H7 (cell line): ENCODE measurements at regions not wholly inside any gene's neighbourhood (a gene's known extent, or its start where the extent isn't known, plus 50 kb on each side); places are given as distances from the start of the nearest gene placed in this dataset.

Experiments used
- DNase-seq: peaks from one replicate; pipeline ENCODE4 v3.0.0; 2012
- H3K27me3 ChIP-seq: 2 replicates; pipeline ENCODE4 v1.6.0; 2011; ENCODE audit warnings: mild to moderate bottlenecking, low read length; ENCODE audit not compliant: control insufficient read depth, insufficient read depth
- H3K36me3 ChIP-seq: replicated peaks from 2 replicates; pipeline ENCODE4 v1.5.1; 2011; ENCODE audit warnings: low read length; ENCODE audit not compliant: control insufficient read depth, insufficient read depth
- H3K4me3 ChIP-seq: 2 replicates; pipeline ENCODE4 v1.5.1; 2011; ENCODE audit warnings: low read depth, mild to moderate bottlenecking, control low read depth, low read length, moderate library complexity; ENCODE audit not compliant: insufficient read depth

GRCh38 chr9:105828171-105828570 is 133.8 kb downstream of the TMEM38B start:
- no peak overlapping the region for H3K4me3 ChIP-seq
- no peaks in the 10 kb centered on the region for H3K27me3 ChIP-seq
- no peak for DNase-seq
- no peaks in the 10 kb centered on the region for H3K36me3 ChIP-seq

DNA sequence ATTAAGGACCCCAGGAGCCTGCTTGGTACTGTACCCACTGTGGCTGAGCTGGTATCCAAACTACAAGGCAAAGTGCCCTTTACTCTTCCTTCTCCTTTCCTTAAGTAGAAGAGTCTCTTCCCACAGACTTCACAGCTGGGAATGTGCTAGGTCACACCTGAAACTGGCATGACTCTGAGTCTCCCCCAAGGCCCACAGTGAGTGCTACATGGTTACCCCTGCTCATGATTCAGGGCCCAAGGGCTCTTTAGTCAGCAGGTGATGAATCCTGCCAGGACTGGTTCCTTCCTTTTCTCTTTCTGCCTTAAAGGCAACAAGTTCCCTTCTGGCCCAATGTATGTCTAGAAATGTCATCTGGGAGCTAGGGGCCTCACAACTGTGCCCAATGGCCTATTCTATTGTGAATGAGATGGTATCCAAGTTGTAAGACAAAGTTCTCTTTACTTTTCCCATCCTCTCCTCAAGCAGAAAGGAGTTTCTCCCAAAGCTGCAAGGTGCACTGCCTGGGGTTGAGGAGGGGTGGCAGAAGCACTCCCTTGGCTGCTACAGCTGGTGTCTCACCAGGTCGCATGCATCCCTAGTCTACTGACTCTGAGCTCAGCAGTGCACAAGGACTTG is 134.4 kb downstream of the TMEM38B start:
- no peak for DNase-seq
- H3K4me3 ChIP-seq, result no peak overlapping the region
- no peaks in the 10 kb centered on the region for H3K27me3 ChIP-seq
- H3K36me3 ChIP-seq, result no peaks in the 10 kb centered on the region

- no peaks in the 10 kb centered on the region for H3K36me3 ChIP-seq
- DNase-seq, result no peak
- no peak overlapping the region for H3K4me3 ChIP-seq
- H3K27me3 ChIP-seq, result no peaks in the 10 kb centered on the region
Measured at GRCh38 chr9:105830461-105830860, 136.1 kb downstream of the TMEM38B start.

DNA sequence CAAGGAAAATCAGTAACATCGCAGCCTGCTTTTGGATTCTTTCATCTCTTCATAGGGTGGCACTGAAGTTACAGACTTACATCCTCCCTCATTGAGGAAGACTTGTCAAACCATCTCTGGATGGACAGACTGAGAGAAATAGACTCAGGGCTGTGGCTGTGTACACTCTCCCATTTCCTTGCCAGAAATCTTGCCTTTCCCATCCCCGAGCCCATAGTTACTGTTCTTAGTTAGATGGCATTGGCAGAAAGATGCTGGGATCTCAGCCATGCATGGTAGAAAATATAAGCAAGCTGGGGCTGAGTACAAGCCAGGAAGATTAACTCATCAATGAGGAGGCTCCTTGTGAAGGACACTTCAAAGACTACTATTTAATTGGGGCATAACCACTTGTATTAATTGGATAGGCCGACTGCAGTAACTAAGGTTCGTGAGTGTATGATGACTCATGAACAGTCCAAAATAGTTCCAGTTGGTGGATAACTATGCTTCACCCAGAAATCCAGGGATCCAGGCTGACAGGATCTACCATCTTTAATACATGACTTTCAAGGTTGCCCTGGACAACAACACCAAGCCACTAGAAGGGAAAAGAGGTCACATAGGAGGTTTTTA is 137.9 kb downstream of the TMEM38B start:
- Histone ChIP-seq H3K36me3 (no peaks in the 10 kb centered on the region), H3K4me3 (no peak overlapping the region), H3K27me3 (no peaks in the 10 kb centered on the region)
- no peak for DNase-seq

DNA sequence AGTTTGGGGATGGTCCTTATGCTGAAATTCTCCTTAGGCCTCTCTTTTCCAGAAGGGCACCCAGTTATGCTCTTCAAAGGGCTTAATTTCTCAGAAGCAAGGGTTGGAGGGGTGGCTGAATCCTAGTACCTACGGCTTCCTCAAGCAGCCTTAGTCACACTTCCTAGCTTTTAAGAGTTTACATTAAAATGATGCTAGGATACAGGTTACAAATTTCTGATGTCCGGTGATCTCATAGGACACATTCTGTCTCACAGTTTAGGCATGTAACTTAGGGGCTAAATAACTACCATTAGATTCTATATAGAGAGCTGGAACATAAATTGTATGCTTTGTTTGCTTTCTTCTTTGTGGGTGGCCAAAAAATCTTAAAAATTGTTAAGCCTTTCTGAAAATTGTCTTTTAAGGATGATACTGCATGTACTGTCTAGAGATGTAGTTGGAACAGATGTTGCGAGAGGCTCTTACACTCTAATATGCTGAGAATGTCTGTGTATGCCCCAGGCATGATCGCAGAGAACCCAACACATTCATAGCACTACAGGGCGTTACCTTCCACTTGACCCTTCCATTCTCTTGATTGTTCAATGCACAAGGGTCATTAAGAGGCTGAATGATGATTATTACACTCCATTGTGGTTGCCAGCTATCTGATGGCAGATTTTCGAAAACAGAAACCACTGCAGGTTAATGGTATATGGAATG is 139.1 kb downstream of the TMEM38B start:
- no peak for DNase-seq
- Histone ChIP-seq H3K36me3 (no peaks in the 10 kb centered on the region), H3K27me3 (no peaks in the 10 kb centered on the region), H3K4me3 (no peak overlapping the region)

DNA sequence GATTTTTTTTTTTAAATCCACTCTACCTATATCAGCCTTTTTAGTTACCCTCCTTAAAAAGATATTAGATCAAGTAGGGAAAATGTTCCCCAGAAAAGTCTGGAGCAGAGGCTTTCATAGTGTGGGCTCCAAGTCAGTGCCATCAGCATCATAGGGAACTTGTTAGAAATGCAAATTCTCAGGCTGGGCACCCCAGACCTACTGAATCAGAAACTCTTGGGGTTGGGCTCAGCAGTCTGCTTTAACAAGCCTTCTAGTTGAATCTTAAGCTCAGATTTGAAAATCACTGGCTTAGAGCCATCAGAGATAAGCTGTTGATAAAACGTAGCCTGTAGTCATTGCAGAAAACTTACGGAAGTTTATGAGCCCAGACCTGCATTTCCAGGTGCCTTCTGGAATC is 140.1 kb downstream of the TMEM38B start:
- no peak overlapping the region for H3K4me3 ChIP-seq
- H3K36me3 ChIP-seq, result no peaks in the 10 kb centered on the region
- no peaks in the 10 kb centered on the region for H3K27me3 ChIP-seq
- no peak for DNase-seq

DNA sequence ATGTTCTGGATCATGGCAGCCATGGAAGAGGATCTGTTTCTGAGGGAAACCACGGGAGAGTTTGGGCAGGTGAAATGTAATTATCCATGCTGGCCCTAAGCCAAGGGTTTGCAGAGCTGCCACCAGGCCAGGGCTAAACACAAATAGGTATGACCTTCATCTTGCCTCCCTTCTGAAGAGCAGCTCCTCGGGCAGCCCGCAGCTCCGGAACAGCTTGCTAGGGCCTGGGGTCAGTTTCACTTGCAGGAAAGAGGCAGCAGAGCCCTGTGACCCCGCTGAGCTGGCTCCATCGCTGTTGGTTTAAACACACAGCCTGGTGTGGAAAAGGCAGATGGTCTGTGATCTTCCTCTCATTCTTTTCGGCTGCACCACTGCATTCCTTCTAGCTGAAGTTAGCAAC is 141.4 kb downstream of the TMEM38B start:
- DNase-seq, result no peak
- Histone ChIP-seq H3K36me3 (no peaks in the 10 kb centered on the region), H3K4me3 (no peak overlapping the region), H3K27me3 (no peaks in the 10 kb centered on the region)

- Histone ChIP-seq H3K27me3 (no peaks in the 10 kb centered on the region), H3K36me3 (no peaks in the 10 kb centered on the region), H3K4me3 (no peak overlapping the region)
- no peak for DNase-seq
Measured at GRCh38 chr9:105836936-105837660, 142.8 kb downstream of the TMEM38B start.

- Histone ChIP-seq H3K4me3 (no peak overlapping the region), H3K27me3 (no peaks in the 10 kb centered on the region), H3K36me3 (no peaks in the 10 kb centered on the region)
- no peak for DNase-seq
Measured at GRCh38 chr9:105841562-105841961, 147.2 kb downstream of the TMEM38B start.

DNA sequence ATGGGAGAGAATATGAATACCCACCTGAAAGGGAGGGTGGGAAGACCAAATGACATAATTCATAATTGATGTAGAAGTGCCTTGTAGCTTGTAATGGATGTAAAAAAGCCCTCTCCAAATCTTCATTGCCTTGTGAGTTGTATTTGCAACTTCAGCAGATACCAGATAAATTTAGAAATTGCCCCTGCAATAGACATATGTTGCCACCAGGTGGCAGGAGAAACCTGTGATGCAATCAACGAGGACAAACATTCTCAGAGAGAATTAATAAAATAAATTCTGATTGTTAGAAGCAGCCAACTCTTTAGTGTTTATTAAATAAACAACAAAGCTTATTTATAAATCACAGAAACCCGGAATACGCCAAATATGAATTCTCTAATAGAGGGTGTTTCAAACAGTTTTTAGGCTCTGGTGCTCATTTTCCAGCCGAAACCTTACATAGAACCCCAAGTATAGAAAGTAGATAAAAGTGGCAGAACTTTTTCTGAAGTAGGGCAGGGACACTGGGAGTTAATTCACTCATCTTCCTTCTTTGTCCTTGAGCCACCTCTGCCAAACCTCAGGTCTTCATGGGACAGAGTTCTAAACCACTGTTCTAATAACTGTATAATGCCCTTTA is 147.8 kb downstream of the TMEM38B start:
- H3K36me3 ChIP-seq, result no peaks in the 10 kb centered on the region
- no peaks in the 10 kb centered on the region for H3K27me3 ChIP-seq
- peak; percentile 46 for DNase-seq
- no peak overlapping the region for H3K4me3 ChIP-seq

- Histone ChIP-seq H3K4me3 (no peak overlapping the region), H3K27me3 (no peaks in the 10 kb centered on the region), H3K36me3 (no peaks in the 10 kb centered on the region)
- no peak for DNase-seq
Measured at GRCh38 chr9:105846825-105847224, 152.5 kb downstream of the TMEM38B start.

DNA sequence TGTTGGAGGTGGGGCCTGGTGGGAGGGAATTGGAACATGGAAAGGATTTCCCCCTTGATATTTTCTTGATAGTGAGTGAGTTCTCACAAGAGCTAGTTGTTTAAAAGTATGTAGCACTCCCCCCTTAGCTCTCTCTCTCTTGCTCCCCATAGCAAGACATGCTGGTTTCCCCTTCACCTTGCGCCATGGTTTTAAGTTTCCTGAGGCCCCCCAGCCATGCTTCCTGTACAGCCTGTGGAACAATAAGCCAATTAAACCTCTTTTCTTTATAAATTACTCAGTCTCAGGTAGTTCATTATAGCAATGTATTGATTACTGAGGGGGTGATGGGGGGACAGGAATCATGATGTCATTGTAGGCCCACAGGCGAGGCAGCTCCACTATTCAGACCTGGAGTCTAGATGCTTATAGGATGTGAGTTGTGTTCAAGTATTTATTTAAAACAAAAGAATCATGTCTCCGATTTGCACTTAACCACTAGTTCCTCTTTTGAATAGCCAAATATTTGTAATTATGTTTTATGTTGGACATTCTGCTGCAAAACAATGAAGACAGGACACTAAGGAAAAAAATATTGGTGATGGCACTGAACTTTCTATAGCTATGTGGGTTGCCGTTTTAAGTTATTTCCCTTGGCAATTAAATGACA is 156.6 kb downstream of the TMEM38B start:
- no peak for DNase-seq

GRCh38 chr9:105854026-105854782 is 159.9 kb downstream of the TMEM38B start:
- Histone ChIP-seq H3K36me3 (no peaks in the 10 kb centered on the region), H3K4me3 (no peak overlapping the region), H3K27me3 (no peaks in the 10 kb centered on the region)
- no peak for DNase-seq

More for the DNA sequence above, 156.6 kb downstream of the TMEM38B start:
- no peaks in the 10 kb centered on the region for H3K36me3 ChIP-seq
- H3K4me3 ChIP-seq, result no peak overlapping the region
- H3K27me3 ChIP-seq, result no peaks in the 10 kb centered on the region
